ENCODE measurements at regions not wholly inside any gene's neighbourhood (a gene's known extent, or its start where the extent isn't known, plus 50 kb on each side); places are given as distances from the start of the nearest gene placed in this dataset.

- TF ChIP-seq POLR2A (IDR thresholded peaks at IDR 0.05) (no peak), CTCF (IDR thresholded peaks at IDR 0.05) (no peak), EP300 (IDR thresholded peaks at IDR 0.05) (no peak), POLR2AphosphoS5 (IDR thresholded peaks at IDR 0.05) (no peak)
These were observed 333.4 kb upstream of the NT5E start for GRCh38 chr6:85116475-85116874.

All from sigmoid colon (tissue), 4 donors.